GM12872 (cell line): ENCODE measurements at regions not wholly inside any gene's neighbourhood (a gene's known extent, or its start where the extent isn't known, plus 50 kb on each side); places are given as distances from the start of the nearest gene placed in this dataset.

Source experiments
- TF ChIP-seq, protein P1 (sequence below): IDR thresholded peaks from 3 replicates; pipeline ENCODE4 v1.5.1; 2011; ENCODE audit warnings: low read depth, mild to moderate bottlenecking, low read length, moderate library complexity; ENCODE audit not compliant: insufficient read depth

DNA sequence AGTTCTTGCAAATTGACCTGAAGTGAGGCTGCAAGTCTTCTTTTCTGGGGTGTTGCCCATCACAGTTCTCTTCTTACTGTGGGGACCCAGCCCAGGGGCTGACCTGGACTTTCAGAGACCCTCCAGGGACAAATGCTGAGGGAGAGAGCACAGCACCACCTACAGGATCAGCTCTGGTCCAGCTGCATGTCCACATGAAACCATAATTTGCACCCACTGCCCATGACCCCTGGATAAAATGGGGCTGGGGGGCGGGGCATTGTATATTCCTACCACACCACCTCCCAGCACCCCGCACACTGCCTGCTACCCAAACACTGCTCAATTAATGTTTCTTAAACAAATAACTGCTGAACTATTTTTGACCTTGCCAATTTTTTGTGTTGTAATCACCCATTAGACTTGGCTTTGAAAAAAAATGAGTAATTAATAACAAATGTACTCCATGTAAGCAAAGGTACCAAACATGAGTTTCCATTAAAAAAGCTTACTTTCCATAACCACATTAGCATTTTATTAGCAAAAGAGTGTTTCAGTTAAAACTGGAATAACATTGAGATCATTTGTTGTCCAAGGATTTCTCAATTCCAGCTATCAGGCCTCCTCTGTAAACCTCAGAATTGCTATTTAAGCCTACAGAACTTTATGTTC, 168.0 kb upstream of the RAB4A start:
- TF ChIP-seq, protein P1, sequence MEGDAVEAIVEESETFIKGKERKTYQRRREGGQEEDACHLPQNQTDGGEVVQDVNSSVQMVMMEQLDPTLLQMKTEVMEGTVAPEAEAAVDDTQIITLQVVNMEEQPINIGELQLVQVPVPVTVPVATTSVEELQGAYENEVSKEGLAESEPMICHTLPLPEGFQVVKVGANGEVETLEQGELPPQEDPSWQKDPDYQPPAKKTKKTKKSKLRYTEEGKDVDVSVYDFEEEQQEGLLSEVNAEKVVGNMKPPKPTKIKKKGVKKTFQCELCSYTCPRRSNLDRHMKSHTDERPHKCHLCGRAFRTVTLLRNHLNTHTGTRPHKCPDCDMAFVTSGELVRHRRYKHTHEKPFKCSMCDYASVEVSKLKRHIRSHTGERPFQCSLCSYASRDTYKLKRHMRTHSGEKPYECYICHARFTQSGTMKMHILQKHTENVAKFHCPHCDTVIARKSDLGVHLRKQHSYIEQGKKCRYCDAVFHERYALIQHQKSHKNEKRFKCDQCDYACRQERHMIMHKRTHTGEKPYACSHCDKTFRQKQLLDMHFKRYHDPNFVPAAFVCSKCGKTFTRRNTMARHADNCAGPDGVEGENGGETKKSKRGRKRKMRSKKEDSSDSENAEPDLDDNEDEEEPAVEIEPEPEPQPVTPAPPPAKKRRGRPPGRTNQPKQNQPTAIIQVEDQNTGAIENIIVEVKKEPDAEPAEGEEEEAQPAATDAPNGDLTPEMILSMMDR, result 0 out of 3 replicates have a peak, but pooled peaks have one; percentile 16

DNA sequence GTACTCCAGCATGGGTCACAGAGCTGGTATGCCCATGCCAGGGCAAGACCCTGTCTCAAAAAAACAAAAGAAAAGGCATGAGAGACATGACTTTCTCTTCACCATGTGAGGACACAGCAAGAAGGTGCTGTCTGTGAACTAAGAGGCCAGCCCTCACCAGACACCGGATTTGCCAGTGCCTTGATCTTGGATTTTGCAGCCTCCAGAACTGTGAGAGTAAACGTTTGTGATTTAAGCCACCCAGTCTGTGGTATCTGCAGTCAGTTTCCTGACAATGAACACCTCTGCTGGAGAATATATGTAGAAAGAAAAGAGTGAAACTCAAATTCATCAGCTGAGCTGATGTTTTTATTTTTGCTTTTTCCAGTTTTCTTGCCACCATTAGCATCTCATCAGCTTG, 166.3 kb upstream of the RAB4A start:
- TF ChIP-seq, protein P1, result no peak

DNA sequence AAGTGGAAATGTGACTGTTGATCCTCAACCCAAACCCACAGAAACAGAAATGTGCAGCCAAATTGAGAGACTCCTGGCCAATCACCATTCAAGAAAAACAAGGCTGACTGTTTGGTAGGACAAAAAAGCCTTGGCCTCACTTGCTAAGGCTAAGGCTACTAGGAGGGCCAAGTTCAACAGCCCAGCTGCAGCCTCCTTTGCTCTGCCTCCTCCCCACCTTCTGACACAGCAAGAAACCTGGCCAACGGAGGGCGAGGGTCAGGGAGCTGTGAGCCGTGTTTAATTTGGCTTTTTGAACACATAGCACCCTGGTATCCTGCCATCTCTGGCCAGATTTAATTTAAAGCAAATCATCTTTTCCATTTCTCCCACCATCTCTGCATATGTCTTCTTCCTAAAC, 165.8 kb upstream of the RAB4A start:
- TF ChIP-seq, protein P1, result no peak

DNA sequence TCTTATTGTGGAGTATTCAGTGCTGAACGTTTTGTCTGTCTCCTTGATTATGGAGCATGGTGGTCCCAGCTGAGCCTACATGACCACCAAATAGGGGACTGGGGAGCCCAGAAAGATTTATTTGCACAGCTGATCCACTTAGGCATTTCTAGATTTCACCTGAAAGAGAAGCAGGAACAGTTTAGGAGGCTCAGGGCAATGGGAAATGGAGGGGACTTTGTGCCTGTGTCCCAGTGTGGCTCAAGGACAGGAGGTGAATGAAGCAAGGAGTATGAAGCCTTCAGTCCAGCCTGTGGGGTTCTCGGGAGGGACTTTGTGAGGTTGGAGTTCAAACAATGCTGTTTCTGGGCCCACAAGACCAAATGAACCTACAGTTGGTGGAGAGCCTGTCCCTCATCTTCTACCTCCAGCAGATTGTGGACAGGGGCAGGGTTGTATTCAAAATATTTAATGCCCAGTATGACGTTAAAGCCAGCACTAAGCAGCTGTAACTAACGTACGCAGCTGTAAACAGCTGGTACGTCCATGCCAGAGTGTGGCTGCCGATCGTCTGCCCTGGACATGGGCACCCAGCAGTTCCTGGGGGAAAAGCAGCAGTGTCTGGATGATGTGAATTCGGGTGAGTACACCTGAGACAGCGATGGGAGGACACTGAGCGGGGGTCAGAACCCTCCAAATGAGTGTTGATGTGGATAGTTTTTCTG, 164.9 kb upstream of the RAB4A start:
- TF ChIP-seq, protein P1, result no peak

DNA sequence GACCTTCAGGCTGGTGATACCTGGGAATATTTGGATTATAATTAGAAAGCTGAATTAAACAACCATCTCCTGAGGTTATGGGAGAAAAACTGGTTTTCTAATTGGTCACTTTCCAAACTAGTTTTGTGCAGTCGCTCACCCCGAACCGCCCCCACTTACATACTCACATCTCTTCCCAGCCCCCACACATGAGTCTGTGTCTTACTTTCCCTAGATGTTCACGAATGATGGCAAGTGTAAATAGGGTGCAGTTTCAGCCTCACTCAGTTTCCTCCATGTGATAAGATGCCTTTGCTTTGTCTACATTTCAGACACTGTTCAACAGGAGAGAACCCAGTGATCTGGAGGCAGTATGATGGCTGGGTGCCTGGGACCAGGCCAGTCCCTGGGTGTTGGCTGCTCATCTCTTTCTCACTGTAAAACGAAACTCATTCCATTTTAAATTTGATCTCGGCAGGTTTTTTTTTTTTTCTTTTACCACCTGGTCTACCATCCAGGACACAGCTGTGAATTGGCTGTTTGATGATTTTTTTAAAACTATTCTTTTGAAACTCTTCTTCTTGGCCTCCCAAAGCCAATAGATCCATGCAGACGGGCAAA, 164.3 kb upstream of the RAB4A start:
- TF ChIP-seq, protein P1, result no peak

DNA sequence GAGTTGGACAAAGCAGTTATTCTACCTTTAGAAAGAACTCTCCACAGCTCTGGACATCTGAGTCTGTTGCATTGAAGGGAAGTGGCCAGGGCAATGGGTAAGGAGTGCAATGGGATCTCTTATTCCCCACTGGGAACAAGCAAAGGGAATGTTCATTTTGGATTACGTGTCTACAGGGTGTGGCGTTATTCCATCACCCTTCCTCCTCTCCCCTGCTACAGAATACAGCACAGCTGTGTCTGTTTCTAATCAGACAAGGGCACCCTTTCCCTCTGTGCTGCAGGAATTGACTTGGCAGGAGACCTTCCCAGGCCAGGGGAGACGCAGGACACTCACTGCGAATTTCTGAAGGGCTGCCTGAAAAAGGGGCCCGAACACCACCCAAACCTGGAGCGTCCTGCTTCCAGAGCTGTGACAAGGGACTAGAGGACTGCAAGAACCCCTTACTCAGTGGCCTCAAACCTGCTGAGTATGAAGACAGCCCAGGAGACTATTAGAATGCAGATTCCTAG, 163.6 kb upstream of the RAB4A start:
- TF ChIP-seq, protein P1, result no peak

DNA sequence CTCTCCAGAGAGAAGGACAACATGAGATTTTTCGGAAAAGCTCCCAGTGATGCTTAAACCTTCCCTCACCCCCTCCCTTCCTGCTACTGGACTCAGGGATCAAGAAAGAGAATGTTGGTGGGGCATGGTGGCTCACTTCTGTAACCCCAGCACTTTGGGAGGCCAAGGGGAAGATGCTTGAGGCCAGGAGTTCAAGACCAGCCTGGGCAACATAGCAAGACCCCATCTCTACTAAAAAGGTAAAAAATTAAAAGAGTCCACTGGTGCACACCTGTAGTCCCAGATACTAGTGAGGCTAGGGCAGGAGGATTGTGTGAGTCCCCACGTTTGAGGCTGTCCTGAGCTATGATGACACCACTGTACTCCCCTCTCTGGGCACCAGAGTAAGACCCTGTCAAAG, 162.9 kb upstream of the RAB4A start:
- TF ChIP-seq, protein P1, result no peak
